ENCODE measurements at regions not wholly inside any gene's neighbourhood (a gene's known extent, or its start where the extent isn't known, plus 50 kb on each side); places are given as distances from the start of the nearest gene placed in this dataset.

DNA sequence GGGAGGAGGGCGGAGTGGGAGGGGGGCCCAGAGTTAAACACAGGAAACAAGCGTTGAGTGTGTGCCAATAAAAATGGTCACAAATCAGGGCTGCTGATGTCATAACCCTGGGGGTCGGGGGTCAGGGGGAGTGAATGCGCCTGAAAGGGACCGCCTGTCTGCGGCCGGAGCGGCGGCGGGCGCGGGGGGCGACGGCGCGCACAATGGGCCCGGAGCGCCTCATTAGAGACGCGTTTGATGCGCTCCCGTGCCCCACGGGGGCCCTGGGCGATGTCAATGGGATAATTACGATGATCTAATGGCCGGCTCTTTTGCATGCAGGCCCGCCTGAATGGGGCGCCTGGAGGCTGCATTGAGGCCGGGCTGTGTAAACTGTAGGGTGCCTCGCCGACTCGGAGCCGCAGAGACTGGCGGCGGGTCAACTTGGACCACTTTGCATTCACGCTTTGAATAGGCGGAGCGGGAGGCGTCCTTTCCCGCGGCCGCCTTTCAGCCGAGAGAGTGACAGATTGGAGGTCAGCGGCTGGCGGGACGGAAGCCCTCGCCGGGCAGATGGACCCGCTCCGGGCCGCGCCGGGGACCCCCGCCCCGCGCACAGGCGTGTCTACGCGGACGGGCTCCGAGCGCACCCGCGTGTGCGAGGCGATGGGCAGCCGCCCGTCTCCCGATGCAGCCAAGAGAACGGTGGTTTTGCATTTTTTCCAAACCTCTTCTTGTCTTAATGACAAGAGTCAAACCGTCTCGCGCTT, 296.1 kb downstream of the TFAP2C start:
- peak; percentile 28 for DNase-seq

GRCh38 chr20:56925831-56926170, 296.7 kb downstream of the TFAP2C start:
- peak; percentile 20 for DNase-seq

DNA sequence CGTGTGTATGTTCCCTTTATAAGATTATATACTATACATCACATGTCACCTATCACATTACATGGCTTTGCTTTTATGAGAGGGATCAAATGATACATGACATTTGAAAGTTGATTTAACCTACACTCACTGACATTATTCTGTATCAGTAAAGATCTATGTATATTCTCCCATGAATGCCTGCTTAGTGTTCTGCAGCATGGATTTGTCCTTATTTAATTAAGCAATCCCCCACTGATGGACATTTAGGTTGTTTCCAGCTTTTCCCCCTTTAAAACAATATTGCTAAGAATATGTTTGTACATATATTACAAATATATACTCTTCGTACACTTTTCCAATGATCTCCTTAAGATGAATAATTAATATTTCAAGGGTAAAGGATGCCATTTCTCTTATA, 297.4 kb downstream of the TFAP2C start:
- DNase-seq, result no peak

DNA sequence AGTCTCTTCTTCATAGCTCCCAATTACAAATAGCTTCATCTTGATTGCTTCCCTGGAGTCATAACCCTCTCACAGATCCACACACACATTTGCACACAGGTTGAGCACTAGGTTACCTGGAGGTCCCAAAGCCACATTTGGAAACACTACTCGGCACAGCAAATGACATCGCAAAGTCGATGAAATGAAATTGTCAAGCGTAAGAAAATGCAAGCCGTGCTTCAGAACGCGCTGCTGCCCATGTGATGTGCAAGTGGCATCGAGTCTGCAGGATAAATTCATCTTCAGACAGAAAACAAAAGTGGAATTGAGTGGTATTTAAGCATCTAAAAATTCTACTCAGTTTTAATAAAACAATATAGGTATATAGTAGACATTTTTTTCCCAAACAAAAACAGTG, 298.0 kb downstream of the TFAP2C start:
- DNase-seq, result no peak

GRCh38 chr20:56928007-56928406, 298.9 kb downstream of the TFAP2C start:
- no peak for DNase-seq

- no peak for DNase-seq
Observed at GRCh38 chr20:56929606-56930005, 300.5 kb downstream of the TFAP2C start.

GRCh38 chr20:56930876-56931275, 301.8 kb downstream of the TFAP2C start:
- no peak for DNase-seq

- no peak for DNase-seq
Observed at GRCh38 chr20:56932575-56933330, 303.6 kb downstream of the TFAP2C start.

DNA sequence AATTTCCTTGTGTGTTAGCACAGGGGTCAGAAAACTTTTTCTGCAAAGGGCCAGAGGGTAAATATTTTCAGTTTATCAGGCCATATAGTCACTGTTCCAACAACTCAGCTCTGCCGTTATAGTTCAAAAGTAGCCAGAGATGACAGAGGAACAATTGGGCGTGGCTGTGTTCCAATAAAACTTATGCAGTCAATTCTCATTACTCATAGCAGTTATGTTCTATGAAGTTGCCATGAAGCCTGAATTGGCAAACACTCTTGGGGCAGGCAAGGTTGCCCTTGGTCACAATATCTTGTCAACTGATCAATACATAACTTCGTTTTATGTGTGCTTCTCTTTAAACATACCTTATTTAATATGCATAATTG, 304.2 kb downstream of the TFAP2C start:
- no peak for DNase-seq

GRCh38 chr20:56934888-56935287, 305.8 kb downstream of the TFAP2C start:
- DNase-seq, result no peak

GRCh38 chr20:56940466-56940865, 311.4 kb downstream of the TFAP2C start:
- DNase-seq, result no peak

DNA sequence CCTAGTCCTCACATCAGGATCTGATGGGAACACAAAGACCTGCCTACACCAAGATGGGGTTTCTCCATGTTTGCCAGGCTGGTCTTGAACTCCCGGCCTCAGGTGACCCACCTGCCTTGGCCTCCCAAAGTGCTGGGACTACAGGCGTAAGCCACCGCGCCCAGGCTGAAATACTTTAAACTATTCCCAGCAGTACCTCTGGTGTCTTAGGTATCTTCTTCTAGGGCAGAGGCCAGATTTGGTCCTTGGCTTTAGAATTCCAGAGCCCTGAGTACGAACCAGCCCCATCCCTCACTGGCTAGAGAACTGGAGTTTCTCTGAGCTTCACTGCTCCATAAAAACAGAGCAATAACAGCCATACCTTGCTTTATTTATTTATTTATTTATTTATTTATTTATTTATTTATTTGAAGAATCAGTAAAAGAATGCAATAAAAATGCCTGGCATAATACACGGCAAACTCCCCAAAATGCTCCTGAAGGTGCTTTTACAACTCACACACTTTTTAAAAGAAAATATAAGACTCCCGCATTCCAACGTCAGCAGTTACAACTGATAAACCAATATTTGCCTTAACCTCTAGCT, 312.1 kb downstream of the TFAP2C start:
- DNase-seq, result no peak

GRCh38 chr20:56943946-56944945, 315.1 kb downstream of the TFAP2C start:
- no peak for DNase-seq

- DNase-seq, result no peak
Observed at GRCh38 chr20:56945057-56945456, 316.0 kb downstream of the TFAP2C start.

GRCh38 chr20:56945901-56946300, 316.8 kb downstream of the TFAP2C start:
- no peak for DNase-seq

GRCh38 chr20:56949318-56949717, 317.1 kb downstream of the BMP7 start:
- no peak for DNase-seq

- no peak for DNase-seq
Observed at GRCh38 chr20:56952258-56953047, 314.0 kb downstream of the BMP7 start.

GRCh38 chr20:56953048-56953586, 313.3 kb downstream of the BMP7 start:
- no peak for DNase-seq

- DNase-seq, result no peak
Observed at GRCh38 chr20:56954797-56955196, 311.6 kb downstream of the BMP7 start.

- no peak for DNase-seq
Observed at GRCh38 chr20:56955680-56956079, 310.8 kb downstream of the BMP7 start.

- DNase-seq, result no peak
Observed at GRCh38 chr20:56956534-56956933, 309.9 kb downstream of the BMP7 start.

Measured in left kidney (tissue), 1 donor.